ENCODE measurements at regions not wholly inside any gene's neighbourhood (a gene's known extent, or its start where the extent isn't known, plus 50 kb on each side); places are given as distances from the start of the nearest gene placed in this dataset.

GRCh38 chr11:104602643-104603042, 295.6 kb downstream of the CASP12 start:
- TF ChIP-seq CTCF (IDR thresholded peaks at IDR 0.05) (no peak), POLR2A (IDR thresholded peaks at IDR 0.05) (no peak)
